Immature natural killer cell (primary cell): ENCODE measurements at regions not wholly inside any gene's neighbourhood (a gene's known extent, or its start where the extent isn't known, plus 50 kb on each side); places are given as distances from the start of the nearest gene placed in this dataset.

Experiments used
- DNase-seq, 3 donors: peaks; one replicate each; pipeline ENCODE4 v3.0.0; 2022; ENCODE audit warnings: mixed read lengths in 1 of 3
- H3K27ac Mint-ChIP-seq, 6 donors: one replicate each; pipeline ENCODE4 v1.8.0; 2020; ENCODE audit warnings: mixed read lengths in 6 of 6, mild to moderate bottlenecking in 5 of 6, inconsistent platforms in 4 of 6, moderate library complexity in 3 of 6
- H3K27me3 Mint-ChIP-seq, 3 donors: one replicate each; pipeline ENCODE4 v1.8.0; 2020 to 2021; ENCODE audit warnings: low read depth in 3 of 3, mild to moderate bottlenecking in 3 of 3, mixed read lengths in 3 of 3, moderate library complexity in 3 of 3, inconsistent platforms in 1 of 3
- H3K36me3 Mint-ChIP-seq, 3 donors: one replicate each; pipeline ENCODE4 v1.8.0; 2020; ENCODE audit warnings: mixed read lengths in 3 of 3, inconsistent platforms in 2 of 3, mild to moderate bottlenecking in 2 of 3
- H3K4me1 Mint-ChIP-seq, 2 donors: one replicate each; pipeline ENCODE4 v1.8.0; 2020; ENCODE audit warnings: inconsistent platforms in 2 of 2, mild to moderate bottlenecking in 2 of 2, mixed read lengths in 2 of 2, moderate library complexity in 1 of 2
- H3K4me3 Mint-ChIP-seq, 5 donors: one replicate each; pipeline ENCODE4 v1.8.0; 2020; ENCODE audit warnings: mild to moderate bottlenecking in 5 of 5, mixed read lengths in 5 of 5, inconsistent platforms in 3 of 5, moderate library complexity in 3 of 5
- H3K9me3 Mint-ChIP-seq, 6 donors: one replicate each; pipeline ENCODE4 v1.8.0; 2020; ENCODE audit warnings: mild to moderate bottlenecking in 6 of 6, mixed read lengths in 6 of 6, inconsistent platforms in 4 of 6, moderate library complexity in 3 of 6

GRCh38 chr18:11407940-11408339 is 201.5 kb upstream of the SLC35G4 start:
- H3K4me1 Mint-ChIP-seq, result no peaks in the 10 kb centered on the region
- no peak for DNase-seq
- H3K4me3 Mint-ChIP-seq, result no peak overlapping the region
- no peaks in the 10 kb centered on the region for H3K27me3 Mint-ChIP-seq
- no peak overlapping the region for H3K27ac Mint-ChIP-seq
- peaks cover 0 to 8% (median under 1%) of the 10 kb centered on the region in 6 donors for H3K9me3 Mint-ChIP-seq
- no peaks in the 10 kb centered on the region for H3K36me3 Mint-ChIP-seq

DNA sequence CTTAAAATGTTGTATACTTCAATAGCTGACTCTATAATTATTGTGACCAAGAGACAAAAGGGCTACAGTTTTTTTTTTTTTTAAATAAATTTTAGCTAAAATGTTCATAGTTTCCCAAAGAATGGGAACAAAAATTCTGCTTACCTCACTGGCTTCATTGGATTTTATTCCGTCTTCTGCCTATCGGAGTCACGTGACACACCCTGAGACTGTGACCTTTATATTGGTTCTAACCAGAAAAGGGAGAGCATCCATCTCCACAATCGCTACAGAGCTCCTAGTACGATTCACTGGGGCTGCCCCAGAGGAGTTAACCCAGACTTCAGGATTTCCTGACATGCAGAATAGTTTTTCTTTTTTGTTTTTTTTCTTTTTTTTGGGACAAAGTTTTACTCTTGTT is 203.6 kb upstream of the SLC35G4 start:
- no peaks in the 10 kb centered on the region for H3K4me1 Mint-ChIP-seq
- H3K36me3 Mint-ChIP-seq, result no peaks in the 10 kb centered on the region
- H3K4me3 Mint-ChIP-seq, result no peak overlapping the region
- no peak overlapping the region for H3K27ac Mint-ChIP-seq
- no peak for DNase-seq
- H3K27me3 Mint-ChIP-seq, result no peaks in the 10 kb centered on the region
- H3K9me3 Mint-ChIP-seq, result peaks cover 0 to 18% (median 2%) of the 10 kb centered on the region in 6 donors

GRCh38 chr18:11400703-11401102 is 208.7 kb upstream of the SLC35G4 start:
- H3K9me3 Mint-ChIP-seq, result peaks cover 0 to 16% (median under 1%) of the 10 kb centered on the region in 6 donors
- H3K36me3 Mint-ChIP-seq, result no peaks in the 10 kb centered on the region
- no peak overlapping the region for H3K27ac Mint-ChIP-seq
- H3K4me1 Mint-ChIP-seq, result no peaks in the 10 kb centered on the region
- no peaks in the 10 kb centered on the region for H3K27me3 Mint-ChIP-seq
- DNase-seq, result no peak
- H3K4me3 Mint-ChIP-seq, result no peak overlapping the region

DNA sequence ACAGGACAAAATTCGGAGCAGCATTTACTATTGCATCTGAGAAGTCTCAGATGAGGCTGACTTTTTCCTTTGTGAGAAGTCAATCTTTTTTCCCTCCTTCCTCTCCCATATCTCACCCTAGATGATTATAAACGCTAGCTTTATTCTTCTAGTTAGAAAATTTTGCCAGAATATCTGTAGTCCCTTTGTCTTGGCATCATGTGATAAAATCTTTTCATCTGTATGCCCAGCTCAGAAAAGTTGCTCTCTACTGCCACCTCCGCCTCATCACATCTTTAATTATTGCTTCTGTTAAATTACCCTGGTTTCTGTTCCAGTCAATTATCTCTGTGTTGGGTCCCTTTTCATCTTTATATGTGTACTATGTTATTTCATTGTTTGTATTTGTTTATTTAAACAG is 210.8 kb upstream of the SLC35G4 start:
- H3K9me3 Mint-ChIP-seq, result peaks cover 0 to 24% (median 2%) of the 10 kb centered on the region in 6 donors
- H3K4me3 Mint-ChIP-seq, result no peak overlapping the region
- H3K27me3 Mint-ChIP-seq, result no peaks in the 10 kb centered on the region
- no peaks in the 10 kb centered on the region for H3K4me1 Mint-ChIP-seq
- DNase-seq, result no peak
- H3K36me3 Mint-ChIP-seq, result no peaks in the 10 kb centered on the region
- no peak overlapping the region for H3K27ac Mint-ChIP-seq

DNA sequence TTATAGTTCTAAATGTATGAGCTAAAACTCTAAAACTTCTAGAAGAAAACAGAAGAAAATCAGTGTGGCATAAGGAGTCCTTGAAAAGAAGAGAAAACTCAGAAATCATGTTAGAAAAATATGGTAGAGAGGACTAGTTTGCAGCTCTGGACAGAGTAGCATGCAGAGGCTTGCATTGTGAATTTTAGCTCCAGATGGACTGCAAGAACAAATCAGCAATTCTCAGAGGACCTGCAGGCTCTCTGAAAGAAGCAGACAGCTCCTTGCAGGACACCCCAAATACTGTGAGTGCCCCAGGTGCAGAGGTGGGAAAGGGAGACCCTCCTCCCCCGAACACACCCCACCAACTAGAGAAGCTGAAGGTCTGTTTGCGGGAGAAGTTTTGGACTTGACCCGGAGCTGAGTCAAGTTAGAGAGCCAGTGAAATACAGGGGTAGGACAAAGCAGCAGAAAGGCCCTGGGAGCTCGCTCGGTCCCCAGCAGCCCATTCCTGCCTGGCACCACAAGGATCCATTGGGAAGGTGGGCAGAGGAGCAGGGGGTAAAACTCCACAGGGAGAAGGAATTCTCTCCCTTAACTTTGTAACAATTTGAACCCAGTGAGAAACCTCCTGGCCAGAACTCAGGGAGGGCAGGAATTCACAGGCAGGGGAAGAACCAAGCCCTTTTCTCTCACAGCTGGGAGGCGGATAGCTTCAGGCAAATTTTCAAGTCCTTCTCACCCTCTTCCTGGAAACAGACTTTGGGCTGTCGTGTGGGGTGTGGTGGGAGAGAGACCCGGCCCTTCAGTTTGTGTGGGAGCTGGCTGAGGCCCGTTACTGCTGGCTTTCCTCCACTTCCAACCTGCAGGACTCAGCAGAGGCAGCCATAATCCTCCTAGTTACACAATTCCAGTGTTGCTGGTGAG is 216.2 kb upstream of the SLC35G4 start:
- Mint-ChIP-seq H3K27me3 (peaks cover 0 to 2% (median 0%) of the 10 kb centered on the region in 3 donors), H3K36me3 (no peaks in the 10 kb centered on the region), H3K9me3 (peaks cover 0 to 16% (median 2%) of the 10 kb centered on the region in 6 donors), H3K27ac (no peak overlapping the region), H3K4me3 (no peak overlapping the region), H3K4me1 (no peaks in the 10 kb centered on the region)
- DNase-seq, result no peak

DNA sequence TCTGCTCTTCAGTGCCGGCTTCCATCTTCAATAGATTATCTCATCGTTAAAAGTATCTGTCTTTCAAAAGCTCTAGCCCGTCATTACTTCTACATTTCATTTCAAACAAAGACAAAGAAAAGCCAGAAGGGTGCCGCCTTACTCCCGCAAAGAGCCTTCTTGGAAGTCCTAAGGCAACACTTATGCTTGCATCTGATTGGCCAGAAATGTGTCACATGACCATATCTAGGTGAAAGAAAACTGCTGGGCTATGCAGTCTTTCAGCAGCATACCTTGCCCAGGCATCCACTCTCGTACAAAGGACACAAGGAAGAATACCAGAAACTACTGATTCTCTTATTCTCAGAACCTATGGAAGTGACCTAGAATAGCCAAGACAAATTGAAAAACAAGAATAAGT is 217.1 kb upstream of the SLC35G4 start:
- H3K4me1 Mint-ChIP-seq, result no peaks in the 10 kb centered on the region
- no peaks in the 10 kb centered on the region for H3K36me3 Mint-ChIP-seq
- peaks cover 0 to 2% (median 0%) of the 10 kb centered on the region in 3 donors for H3K27me3 Mint-ChIP-seq
- no peak for DNase-seq
- no peak overlapping the region for H3K4me3 Mint-ChIP-seq
- peaks cover 0 to 16% (median 2%) of the 10 kb centered on the region in 6 donors for H3K9me3 Mint-ChIP-seq
- no peak overlapping the region for H3K27ac Mint-ChIP-seq

- H3K9me3 Mint-ChIP-seq, result peaks cover 0 to 16% (median 2%) of the 10 kb centered on the region in 6 donors
- no peak overlapping the region for H3K27ac Mint-ChIP-seq
- no peaks in the 10 kb centered on the region for H3K4me1 Mint-ChIP-seq
- DNase-seq, result no peak
- H3K4me3 Mint-ChIP-seq, result no peak overlapping the region
- H3K36me3 Mint-ChIP-seq, result no peaks in the 10 kb centered on the region
- peaks cover 0 to 2% (median 0%) of the 10 kb centered on the region in 3 donors for H3K27me3 Mint-ChIP-seq
Measured at GRCh38 chr18:11391661-11392060, 217.7 kb upstream of the SLC35G4 start.

DNA sequence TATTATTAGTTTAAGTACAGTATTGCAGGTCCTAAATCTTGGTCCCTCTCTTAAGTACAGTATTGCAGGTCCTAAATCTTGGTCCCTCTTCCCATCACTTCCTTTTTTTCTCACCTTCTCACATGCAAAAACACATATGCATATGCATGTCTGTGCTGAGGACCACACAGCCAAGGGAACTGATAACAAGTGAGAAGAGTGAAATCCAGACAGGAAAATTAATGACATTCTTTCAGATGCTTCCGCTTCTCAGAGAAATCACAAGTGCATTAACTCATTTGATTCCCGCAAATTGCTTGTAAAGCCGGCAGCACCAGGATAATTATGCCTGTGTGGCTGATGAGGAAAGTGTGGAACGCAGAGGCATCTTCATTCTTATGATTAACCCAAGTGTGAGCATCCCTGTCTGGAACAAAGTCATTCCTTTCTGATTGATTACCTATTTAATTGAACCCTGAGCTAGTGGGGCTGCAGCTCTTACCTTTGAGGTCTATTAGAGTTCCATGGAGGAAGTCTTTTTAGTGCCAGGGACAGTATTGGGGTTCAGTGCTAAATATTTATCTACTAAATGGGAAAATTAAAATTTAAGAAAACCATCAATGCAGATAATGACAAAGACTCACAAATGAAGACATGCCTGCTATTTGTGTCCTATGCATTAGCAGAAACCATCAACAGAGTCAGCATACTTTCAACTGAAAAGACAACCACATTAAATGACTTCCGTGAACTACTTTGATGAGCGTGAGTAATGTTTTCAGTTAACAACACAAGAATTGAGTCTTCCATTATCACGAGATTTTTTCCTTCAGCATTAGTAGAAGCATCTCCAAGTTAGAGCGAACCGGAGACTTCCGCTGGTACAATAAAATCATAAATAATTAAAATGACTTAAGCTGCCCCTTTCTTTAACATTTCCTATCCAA is 220.4 kb upstream of the SLC35G4 start:
- peaks cover 0 to 2% (median 0%) of the 10 kb centered on the region in 3 donors for H3K27me3 Mint-ChIP-seq
- H3K27ac Mint-ChIP-seq, result no peak overlapping the region

GRCh38 chr18:11387880-11388279 is 221.5 kb upstream of the SLC35G4 start:
- DNase-seq, result no peak
- Mint-ChIP-seq H3K9me3 (peaks cover 0 to 9% (median under 1%) of the 10 kb centered on the region in 6 donors), H3K4me1 (no peaks in the 10 kb centered on the region), H3K27me3 (peaks cover 0 to 2% (median 0%) of the 10 kb centered on the region in 3 donors), H3K27ac (no peak overlapping the region), H3K4me3 (no peak overlapping the region), H3K36me3 (no peaks in the 10 kb centered on the region)

More for the DNA sequence above, 220.4 kb upstream of the SLC35G4 start:
- Mint-ChIP-seq H3K36me3 (no peaks in the 10 kb centered on the region), H3K4me3 (no peak overlapping the region), H3K9me3 (peaks cover 0 to 9% (median under 1%) of the 10 kb centered on the region in 6 donors), H3K4me1 (no peaks in the 10 kb centered on the region)
- DNase-seq, result no peak

DNA sequence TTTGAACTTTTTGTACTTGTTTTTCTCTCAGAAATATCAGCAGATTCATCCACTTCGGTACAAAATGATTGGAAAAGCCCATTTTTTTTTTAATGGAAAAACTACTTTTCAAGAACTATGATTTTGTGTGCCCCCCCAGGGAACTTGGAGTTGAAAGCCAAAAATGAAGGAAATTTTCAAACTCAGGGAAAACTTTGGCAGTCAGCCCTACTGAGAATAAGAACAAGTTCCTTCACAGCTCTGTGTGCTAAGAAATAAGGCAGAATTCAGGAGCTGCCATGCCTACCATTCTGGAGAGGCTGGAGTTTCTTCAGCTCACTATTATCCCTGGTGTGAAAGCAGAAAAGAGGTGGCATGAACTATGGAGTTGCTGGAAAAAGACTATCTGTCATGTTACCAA is 226.0 kb upstream of the SLC35G4 start:
- DNase-seq, result no peak
- Mint-ChIP-seq H3K27me3 (peaks cover 0 to 2% (median 1%) of the 10 kb centered on the region in 3 donors), H3K27ac (no peak overlapping the region), H3K4me1 (no peaks in the 10 kb centered on the region), H3K36me3 (no peaks in the 10 kb centered on the region), H3K9me3 (no peaks in the 10 kb centered on the region), H3K4me3 (no peak overlapping the region)

DNA sequence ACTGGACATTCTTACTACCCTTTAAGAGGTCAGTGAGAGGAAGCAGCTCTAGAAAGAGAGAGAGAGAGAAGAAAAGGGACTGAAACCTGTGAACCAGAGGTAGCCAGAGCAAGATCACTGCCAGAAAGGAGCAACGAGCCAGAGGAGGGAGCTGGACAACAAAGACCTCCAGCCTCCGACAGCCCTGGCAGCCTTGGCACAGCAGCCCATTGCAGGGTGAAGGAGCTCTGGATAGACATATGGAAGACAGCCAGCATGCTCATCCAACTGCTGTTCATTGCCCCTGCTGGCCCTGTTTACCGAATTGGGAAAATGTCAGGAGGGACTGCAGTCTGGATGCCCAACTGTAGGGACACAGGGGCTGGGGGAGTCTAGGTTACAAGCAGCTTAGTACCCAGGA is 228.4 kb upstream of the SLC35G4 start:
- no peak overlapping the region for H3K27ac Mint-ChIP-seq
- H3K36me3 Mint-ChIP-seq, result no peaks in the 10 kb centered on the region
- H3K9me3 Mint-ChIP-seq, result no peaks in the 10 kb centered on the region
- H3K27me3 Mint-ChIP-seq, result peaks cover 0 to 2% (median 1%) of the 10 kb centered on the region in 3 donors
- H3K4me3 Mint-ChIP-seq, result no peak overlapping the region
- H3K4me1 Mint-ChIP-seq, result no peaks in the 10 kb centered on the region
- DNase-seq, result no peak

DNA sequence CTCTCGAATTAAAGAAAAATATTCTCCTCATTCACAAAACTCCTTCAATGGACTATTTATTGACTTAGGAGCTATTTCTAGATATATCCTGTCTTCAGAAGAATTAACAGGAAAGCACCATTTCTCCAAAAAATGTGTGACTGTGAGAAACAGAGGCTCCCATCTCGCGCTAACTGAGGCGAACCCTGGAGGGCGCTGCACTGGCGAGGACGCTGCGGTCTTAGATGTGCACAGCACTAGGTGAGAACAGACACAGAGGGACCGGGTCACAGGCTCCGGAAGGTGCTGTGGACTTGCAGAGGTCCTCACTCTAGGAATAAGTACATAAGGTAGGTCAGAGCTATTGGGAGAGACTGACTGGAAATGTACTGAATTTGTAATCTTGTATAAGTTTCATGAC is 229.7 kb upstream of the SLC35G4 start:
- DNase-seq, result no peak
- H3K27me3 Mint-ChIP-seq, result peaks cover 0 to 2% (median 1%) of the 10 kb centered on the region in 3 donors
- H3K27ac Mint-ChIP-seq, result no peak overlapping the region
- H3K36me3 Mint-ChIP-seq, result no peaks in the 10 kb centered on the region
- no peaks in the 10 kb centered on the region for H3K4me1 Mint-ChIP-seq
- no peaks in the 10 kb centered on the region for H3K9me3 Mint-ChIP-seq
- no peak overlapping the region for H3K4me3 Mint-ChIP-seq

DNA sequence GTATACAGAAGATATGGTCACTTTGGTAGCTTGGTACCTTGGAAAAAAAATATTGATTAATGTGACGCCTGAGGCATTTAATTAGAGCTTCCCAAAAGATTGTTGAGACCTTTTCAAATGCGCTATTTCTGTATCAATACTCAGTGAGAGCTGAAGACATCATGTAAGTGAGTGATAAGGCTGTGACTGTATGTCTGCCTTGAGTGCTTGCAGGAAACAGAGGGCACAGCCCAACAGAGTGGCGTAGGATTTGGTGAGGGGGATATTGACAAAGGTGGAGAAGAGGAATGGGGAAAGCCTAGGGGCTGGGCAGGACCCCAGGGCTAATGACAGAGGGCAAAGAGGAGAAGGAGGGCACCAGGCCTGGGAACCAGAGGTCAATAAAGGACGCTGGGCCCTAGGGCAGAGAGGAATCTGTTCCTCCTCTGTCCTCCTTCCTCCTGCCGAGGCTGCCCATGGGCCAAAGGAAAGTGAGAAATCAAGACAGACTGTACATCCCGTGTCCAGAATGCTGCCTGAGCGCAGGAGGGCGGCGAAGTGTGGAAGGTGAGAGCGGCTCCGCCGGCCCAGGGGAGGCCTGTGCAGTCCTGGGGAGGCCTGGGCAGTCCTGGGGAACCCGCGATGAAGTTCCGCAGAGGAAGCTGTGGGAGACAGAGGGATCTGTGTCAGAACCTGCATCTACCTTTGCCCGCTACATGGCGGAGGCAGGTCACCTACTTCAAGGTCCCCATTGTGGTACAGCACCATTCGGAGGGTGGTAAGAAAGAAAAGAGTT is 228.6 kb upstream of the PIEZO2 start:
- no peaks in the 10 kb centered on the region for H3K4me1 Mint-ChIP-seq
- no peak overlapping the region for H3K4me3 Mint-ChIP-seq
- H3K36me3 Mint-ChIP-seq, result no peaks in the 10 kb centered on the region
- no peaks in the 10 kb centered on the region for H3K9me3 Mint-ChIP-seq
- H3K27ac Mint-ChIP-seq, result no peak overlapping the region
- peaks cover 0 to 2% (median 1%) of the 10 kb centered on the region in 3 donors for H3K27me3 Mint-ChIP-seq
- no peak for DNase-seq
